Prostate gland (tissue), 2 donors: ENCODE measurements at regions not wholly inside any gene's neighbourhood (a gene's known extent, or its start where the extent isn't known, plus 50 kb on each side); places are given as distances from the start of the nearest gene placed in this dataset.

Experiments
- DNase-seq: peaks from one replicate; pipeline ENCODE4 v3.0.0-alpha.2; 2019; ENCODE audit warnings: low spot score
- H3K27ac ChIP-seq, 2 donors: fragments of 200-600 bp; sonication (generic); 2 replicates each; pipeline ENCODE4 v1.5.1; 2017 to 2019
- H3K27me3 ChIP-seq: fragments of 200-600 bp; sonication (generic); replicated peaks from 2 replicates; pipeline ENCODE4 v1.5.1; 2019; ENCODE audit not compliant: insufficient read depth
- H3K36me3 ChIP-seq, 2 donors: fragments of 200-600 bp; sonication (generic); 1 replicate in 1 of 2; 2 replicates in 1 of 2; pipeline versions ENCODE4 v1.5.1 to v1.8.1; 2017 to 2019
- H3K4me1 ChIP-seq: fragments of 200-600 bp; sonication (generic); replicated peaks from 2 replicates; pipeline ENCODE4 v1.5.1; 2019
- H3K4me3 ChIP-seq, 2 donors: fragments of 200-600 bp; sonication (generic); 2 replicates each; pipeline ENCODE4 v1.5.1; 2017 to 2019
- H3K9me3 ChIP-seq: fragments of 200-600 bp; sonication (generic); 2 replicates; pipeline ENCODE4 v1.5.1; 2017
- CTCF ChIP-seq, 4 experiments: fragments of 200-600 bp in 2 of 4; fragments of 450-650 bp in 2 of 4; sonication (generic) in 2 of 4; IDR thresholded peaks; 1 replicate in 3 of 4; 2 replicates in 1 of 4; pipeline ENCODE4 v1.5.1; 2016 to 2019; ENCODE audit warnings: antibody characterized with exemption in 4 of 4, mild to moderate bottlenecking in 2 of 4, moderate library complexity in 2 of 4
- POLR2A ChIP-seq: fragments of 450-650 bp; IDR thresholded peaks from one replicate; pipeline ENCODE4 v1.6.1; 2016; ENCODE audit warnings: antibody characterized with exemption, mild to moderate bottlenecking
- POLR2AphosphoS5 ChIP-seq: sonication (generic); formaldehyde crosslinking; IDR thresholded peaks from one replicate; pipeline ENCODE4 v1.6.1; 2017; ENCODE audit warnings: antibody characterized with exemption
- WGBS: methylation state at CpG from one replicate; pipeline ENCODE4 v1.1.5; 2018; 5-methylcytosine and 5-hydroxymethylcytosine counted together
- intact Hi-C: fragments of 100-400 bp; cut with DNase I; formaldehyde crosslinking; loops from one replicate; pipeline ENCODE4 v1.14.2; 2022

GRCh38 chr12:131610891-131611290 lies 100.0 kb upstream of the SFSWAP start:
- intact Hi-C loops, result no loop called here
- H3K36me3 ChIP-seq, result no peaks in the 10 kb centered on the region
- H3K27ac ChIP-seq, result no peak overlapping the region
- H3K4me1 ChIP-seq, result no peaks in the 10 kb centered on the region
- H3K9me3 ChIP-seq, result no peaks in the 10 kb centered on the region
- WGBS, result 68% methylated on average over 11 of the region's 11 CpGs
- peaks cover 1% of the 10 kb centered on the region for H3K27me3 ChIP-seq
- no peak overlapping the region for H3K4me3 ChIP-seq
- DNase-seq, result no peak
- TF ChIP-seq POLR2A (no peak), CTCF (IDR thresholded peaks at IDR 0.05) (no peak)

GRCh38 chr12:131611416-131612091 lies 99.3 kb upstream of the SFSWAP start:
- DNase-seq, result no peak
- no peak overlapping the region for H3K27ac ChIP-seq
- intact Hi-C loops, result no loop called here
- no peak for TF ChIP-seq POLR2AphosphoS5
- no peak for TF ChIP-seq CTCF (IDR thresholded peaks at IDR 0.05)
- TF ChIP-seq POLR2A, result no peak
- no peaks in the 10 kb centered on the region for H3K9me3 ChIP-seq
- peaks cover 1% of the 10 kb centered on the region for H3K27me3 ChIP-seq
- 84% methylated on average over 22 of the region's 22 CpGs for WGBS
- no peaks in the 10 kb centered on the region for H3K36me3 ChIP-seq
- H3K4me3 ChIP-seq, result no peak overlapping the region
- H3K4me1 ChIP-seq, result no peaks in the 10 kb centered on the region

GRCh38 chr12:131612092-131612755 lies 98.7 kb upstream of the SFSWAP start:
- no peak for DNase-seq
- no peak for TF ChIP-seq POLR2AphosphoS5
- no peak for TF ChIP-seq POLR2A
- no peak overlapping the region for H3K27ac ChIP-seq
- no peaks in the 10 kb centered on the region for H3K36me3 ChIP-seq
- no peaks in the 10 kb centered on the region for H3K9me3 ChIP-seq
- intact Hi-C loops, result no loop called here
- WGBS, result 73% methylated on average over 21 of the region's 21 CpGs
- H3K4me1 ChIP-seq, result no peaks in the 10 kb centered on the region
- peaks cover 1% of the 10 kb centered on the region for H3K27me3 ChIP-seq
- H3K4me3 ChIP-seq, result no peak overlapping the region

DNA sequence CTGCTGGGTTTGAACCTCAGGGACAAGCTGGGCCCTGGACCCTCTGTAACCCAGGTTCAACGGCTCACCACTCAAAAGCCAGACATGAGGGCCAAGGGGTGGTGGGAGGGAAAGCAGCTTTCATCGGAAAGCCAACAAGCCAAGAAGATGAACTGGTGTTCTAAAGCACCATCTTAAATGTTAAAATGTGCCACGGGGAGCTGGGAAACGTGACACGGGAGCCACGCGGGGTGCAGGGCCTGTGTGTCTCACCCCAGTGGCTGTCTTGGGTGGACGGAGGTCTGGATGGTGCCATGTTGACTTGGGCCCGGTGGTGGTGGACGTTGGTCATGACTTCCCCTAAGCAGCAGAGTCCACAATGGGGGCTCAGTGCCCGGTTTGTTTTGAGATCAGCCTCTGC lies 97.7 kb upstream of the SFSWAP start:
- Histone ChIP-seq H3K27me3 (peaks cover 1% of the 10 kb centered on the region), H3K9me3 (no peaks in the 10 kb centered on the region), H3K27ac (no peak overlapping the region), H3K36me3 (no peaks in the 10 kb centered on the region), H3K4me1 (no peaks in the 10 kb centered on the region), H3K4me3 (no peak overlapping the region)
- DNase-seq, result no peak
- intact Hi-C loops, result no loop called here
- 92% methylated on average over 11 of the region's 11 CpGs for WGBS
- no peak for TF ChIP-seq CTCF (IDR thresholded peaks at IDR 0.05)
- TF ChIP-seq POLR2A, result no peak
- TF ChIP-seq POLR2AphosphoS5, result no peak

DNA sequence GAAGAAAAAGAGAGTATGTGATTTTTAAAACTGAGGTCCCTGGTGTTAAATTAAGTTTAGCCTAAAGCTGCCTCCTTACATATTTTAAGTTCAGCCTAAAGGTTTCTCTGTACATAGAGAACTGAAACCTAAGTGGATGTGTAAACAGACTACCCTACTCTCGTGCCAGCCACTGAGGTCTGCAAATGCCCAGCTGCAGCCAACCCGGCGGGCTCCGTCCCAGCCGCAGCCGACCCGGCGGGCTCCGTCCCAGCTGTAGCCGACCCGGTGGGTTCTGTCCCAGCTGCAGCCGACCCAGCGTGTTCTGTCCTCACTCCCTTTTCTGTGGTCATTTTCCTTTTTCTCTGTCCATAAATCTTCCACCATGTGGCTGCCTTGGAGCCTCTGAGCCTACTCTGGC lies 97.2 kb upstream of the SFSWAP start:
- Histone ChIP-seq H3K9me3 (no peaks in the 10 kb centered on the region), H3K27ac (no peak overlapping the region), H3K36me3 (no peaks in the 10 kb centered on the region), H3K4me3 (no peak overlapping the region), H3K27me3 (peaks cover 1% of the 10 kb centered on the region), H3K4me1 (no peaks in the 10 kb centered on the region)
- no peak for DNase-seq
- no peak for TF ChIP-seq CTCF (IDR thresholded peaks at IDR 0.05)
- TF ChIP-seq POLR2A, result no peak
- no peak for TF ChIP-seq POLR2AphosphoS5
- intact Hi-C loops, result no loop called here
- 84% methylated on average over 13 of the region's 13 CpGs for WGBS
